NB4 (cell line): ENCODE measurements at regions not wholly inside any gene's neighbourhood (a gene's known extent, or its start where the extent isn't known, plus 50 kb on each side); places are given as distances from the start of the nearest gene placed in this dataset.

ENCODE experiments used
- POLR2A ChIP-seq: IDR thresholded peaks from 2 replicates; pipeline ENCODE4 v1.6.1; 2011; ENCODE audit warnings: mild to moderate bottlenecking; ENCODE audit not compliant: insufficient read length; ENCODE audit errors: extremely low read depth
- TF ChIP-seq, protein P1 (sequence below): IDR thresholded peaks from one replicate; pipeline ENCODE4 v1.5.1; 2012; ENCODE audit warnings: low read depth, low read length

- TF ChIP-seq, protein P1, sequence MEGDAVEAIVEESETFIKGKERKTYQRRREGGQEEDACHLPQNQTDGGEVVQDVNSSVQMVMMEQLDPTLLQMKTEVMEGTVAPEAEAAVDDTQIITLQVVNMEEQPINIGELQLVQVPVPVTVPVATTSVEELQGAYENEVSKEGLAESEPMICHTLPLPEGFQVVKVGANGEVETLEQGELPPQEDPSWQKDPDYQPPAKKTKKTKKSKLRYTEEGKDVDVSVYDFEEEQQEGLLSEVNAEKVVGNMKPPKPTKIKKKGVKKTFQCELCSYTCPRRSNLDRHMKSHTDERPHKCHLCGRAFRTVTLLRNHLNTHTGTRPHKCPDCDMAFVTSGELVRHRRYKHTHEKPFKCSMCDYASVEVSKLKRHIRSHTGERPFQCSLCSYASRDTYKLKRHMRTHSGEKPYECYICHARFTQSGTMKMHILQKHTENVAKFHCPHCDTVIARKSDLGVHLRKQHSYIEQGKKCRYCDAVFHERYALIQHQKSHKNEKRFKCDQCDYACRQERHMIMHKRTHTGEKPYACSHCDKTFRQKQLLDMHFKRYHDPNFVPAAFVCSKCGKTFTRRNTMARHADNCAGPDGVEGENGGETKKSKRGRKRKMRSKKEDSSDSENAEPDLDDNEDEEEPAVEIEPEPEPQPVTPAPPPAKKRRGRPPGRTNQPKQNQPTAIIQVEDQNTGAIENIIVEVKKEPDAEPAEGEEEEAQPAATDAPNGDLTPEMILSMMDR: no peak
- no peak for TF ChIP-seq POLR2A
Observed at GRCh38 chr4:171397175-171397574, 416.0 kb upstream of the GALNTL6 start.
